Kasumi-1 (cell line): ENCODE measurements at regions not wholly inside any gene's neighbourhood (a gene's known extent, or its start where the extent isn't known, plus 50 kb on each side); places are given as distances from the start of the nearest gene placed in this dataset.
"Not testable (repeated sequence)": the region's sequence is repeated elsewhere in the genome, so short reads cannot be mapped to it uniquely, and the experiment has no call there.

Source experiments
- DNase-seq, 2 experiments: peaks; one replicate each; lab custom pipeline; 2025; lab: John Stamatoyannopoulos, UW

- no peak for DNase-seq
Observed at GRCh38 chr1:4218619-4219018, 318.5 kb upstream of the C1orf174 start.

DNA sequence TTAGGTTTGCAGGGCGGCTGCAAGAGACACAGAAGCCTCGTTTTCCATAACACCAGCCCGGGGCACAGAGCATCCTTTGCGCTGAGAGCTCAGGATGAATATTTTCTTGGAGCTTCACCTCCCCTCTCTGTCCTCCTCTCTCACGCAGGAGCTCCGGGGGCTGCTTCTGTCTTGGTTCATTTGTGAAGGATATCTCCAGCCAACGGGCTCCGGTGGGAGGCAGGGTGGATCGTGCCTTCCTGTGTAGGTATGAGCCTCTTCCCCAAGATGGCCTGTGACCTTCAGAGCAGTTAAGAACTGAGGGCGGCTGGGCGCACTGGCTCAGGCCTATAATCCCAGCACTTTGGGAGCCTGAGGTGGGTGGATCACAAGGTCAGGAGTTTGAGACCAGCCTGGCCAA, 319.0 kb upstream of the C1orf174 start:
- DNase-seq, result no peak

DNA sequence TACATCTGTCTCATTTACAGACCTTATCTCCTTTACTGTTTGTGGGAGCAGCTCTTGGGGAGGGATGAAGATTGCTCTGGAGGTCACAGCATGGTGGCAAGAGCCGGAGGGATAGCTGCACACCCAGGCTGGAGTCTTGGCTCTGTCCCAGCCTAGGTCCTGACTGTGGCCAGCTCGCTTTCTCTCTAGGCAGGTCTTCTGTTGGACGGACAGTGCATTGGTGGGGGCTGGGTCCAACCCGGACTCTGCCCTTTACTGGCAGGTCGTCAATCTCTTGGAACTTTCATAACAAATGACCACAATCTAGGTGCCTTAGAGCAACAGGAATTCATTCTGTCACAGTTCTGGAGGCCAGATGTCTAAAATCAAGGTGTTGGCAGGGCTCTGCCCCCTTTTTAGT, 319.8 kb upstream of the C1orf174 start:
- no peak for DNase-seq

- DNase-seq, result no peak
Observed at GRCh38 chr1:4220362-4220761, 320.3 kb upstream of the C1orf174 start.

DNA sequence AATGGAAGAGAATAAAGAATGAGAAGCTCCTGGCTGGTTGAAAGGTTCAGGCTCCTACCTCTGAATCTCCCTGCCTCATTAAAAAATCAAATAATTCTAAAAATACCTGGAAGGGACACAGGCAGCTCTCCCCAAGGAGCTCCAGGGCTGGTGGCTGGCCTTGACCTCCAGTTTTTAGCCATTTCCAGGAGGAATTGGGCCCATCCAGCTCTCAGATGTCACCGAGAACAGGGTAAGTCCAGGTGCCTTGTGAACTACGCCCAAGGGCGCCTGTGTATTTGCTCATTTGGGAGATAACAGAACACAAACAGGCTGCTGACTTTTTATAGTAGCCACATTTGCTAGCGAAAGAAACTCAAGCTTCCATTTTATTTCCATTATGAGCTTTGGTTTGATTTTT, 321.0 kb upstream of the C1orf174 start:
- DNase-seq, result no peak

GRCh38 chr1:4224684-4225467, 324.8 kb upstream of the C1orf174 start:
- no peak for DNase-seq

- no peak for DNase-seq
Observed at GRCh38 chr1:4227986-4228385, 327.9 kb upstream of the C1orf174 start.

- no peak for DNase-seq
Observed at GRCh38 chr1:4253935-4254334, 353.9 kb upstream of the C1orf174 start.

DNA sequence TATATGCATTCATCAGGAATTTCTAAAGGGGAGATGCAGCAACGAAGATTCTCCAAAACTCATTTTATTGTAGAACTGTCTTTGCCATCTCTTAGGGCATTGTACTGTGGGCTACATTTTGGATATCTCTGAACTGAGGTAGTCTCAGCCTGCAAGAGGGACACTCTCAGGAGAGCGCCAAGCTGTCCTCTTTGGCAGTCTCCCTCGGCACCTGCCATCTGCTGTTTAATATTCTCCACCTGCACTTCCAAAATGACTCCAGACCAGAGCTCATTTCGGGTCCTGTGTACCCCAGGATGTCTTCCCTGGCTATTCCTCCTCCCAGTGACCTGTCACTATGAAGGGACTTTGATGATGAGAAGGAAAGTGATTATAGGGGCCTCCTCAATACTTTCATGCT, 356.3 kb upstream of the C1orf174 start:
- no peak for DNase-seq

DNA sequence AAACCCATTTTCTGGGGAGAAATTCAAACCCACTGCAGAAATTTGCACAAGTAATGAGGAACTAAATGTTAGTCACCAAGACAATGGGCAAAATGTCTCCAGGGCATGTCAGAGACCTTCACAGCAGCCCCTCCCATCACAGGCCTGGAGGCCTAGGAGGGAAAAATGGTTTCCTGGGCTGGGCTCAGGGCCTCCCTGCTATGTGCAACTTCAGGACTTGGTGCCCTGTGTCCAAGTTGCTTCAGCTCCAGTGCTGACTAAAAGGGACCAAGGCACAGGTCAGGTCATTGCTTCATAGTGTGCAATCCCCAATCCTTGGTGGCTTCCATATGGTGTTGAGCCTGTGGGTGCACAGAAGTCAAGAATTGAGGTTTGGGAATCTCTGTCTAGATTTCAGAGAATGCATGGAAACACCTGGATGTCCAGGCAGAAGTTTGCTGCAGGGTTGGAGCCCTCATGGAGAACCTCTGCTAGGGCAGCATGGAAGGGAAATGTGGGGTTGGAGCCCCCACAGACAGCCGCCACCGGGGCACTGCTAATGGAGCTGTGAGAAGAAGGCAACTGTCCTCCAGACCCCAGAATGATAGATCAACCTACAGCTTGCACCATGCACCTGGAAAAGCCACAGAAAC, 358.2 kb upstream of the C1orf174 start:
- not testable (repeated sequence) for DNase-seq

GRCh38 chr1:4261327-4261726, 361.3 kb upstream of the C1orf174 start:
- no peak for DNase-seq

GRCh38 chr1:4262665-4263064, 362.6 kb upstream of the C1orf174 start:
- DNase-seq, result no peak

DNA sequence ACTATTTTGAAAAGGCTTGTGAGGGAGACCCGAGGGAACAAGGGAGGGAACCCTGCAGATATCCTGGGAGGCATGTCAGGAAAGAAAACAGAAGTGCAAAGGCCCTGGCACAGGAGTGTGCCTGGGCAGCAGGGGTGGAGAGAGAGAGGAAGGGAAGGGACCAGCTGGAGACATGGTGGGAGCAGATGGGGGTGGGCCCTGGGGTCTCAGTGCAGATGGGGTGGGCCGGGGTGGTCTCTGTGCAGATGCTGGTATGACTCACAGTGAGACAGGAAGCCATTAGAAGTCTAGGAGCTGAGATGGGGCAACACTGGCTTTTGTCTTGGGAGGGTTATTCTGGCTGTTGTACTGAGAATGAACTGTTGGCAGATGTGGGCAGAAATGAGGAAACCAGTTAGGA, 363.6 kb upstream of the C1orf174 start:
- no peak for DNase-seq

DNA sequence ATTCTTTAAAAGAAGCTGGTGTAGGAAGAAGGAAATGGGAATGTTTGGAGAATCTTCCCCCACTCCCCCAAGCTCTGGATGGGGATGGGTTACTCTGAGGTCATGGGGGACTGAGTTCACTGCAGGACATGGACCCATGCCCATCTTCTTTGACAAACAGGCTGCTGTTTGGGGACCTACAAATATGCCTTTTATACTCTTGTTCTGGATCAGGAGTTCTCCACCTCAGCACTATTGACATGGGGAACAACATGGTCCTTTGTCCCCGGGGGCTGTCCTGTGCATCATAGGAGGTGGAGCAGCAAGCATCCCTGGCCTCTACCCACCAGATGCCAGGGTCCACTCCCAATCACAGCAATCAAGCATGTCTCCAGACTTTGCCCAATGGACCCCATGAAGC, 365.8 kb upstream of the C1orf174 start:
- DNase-seq, result no peak

DNA sequence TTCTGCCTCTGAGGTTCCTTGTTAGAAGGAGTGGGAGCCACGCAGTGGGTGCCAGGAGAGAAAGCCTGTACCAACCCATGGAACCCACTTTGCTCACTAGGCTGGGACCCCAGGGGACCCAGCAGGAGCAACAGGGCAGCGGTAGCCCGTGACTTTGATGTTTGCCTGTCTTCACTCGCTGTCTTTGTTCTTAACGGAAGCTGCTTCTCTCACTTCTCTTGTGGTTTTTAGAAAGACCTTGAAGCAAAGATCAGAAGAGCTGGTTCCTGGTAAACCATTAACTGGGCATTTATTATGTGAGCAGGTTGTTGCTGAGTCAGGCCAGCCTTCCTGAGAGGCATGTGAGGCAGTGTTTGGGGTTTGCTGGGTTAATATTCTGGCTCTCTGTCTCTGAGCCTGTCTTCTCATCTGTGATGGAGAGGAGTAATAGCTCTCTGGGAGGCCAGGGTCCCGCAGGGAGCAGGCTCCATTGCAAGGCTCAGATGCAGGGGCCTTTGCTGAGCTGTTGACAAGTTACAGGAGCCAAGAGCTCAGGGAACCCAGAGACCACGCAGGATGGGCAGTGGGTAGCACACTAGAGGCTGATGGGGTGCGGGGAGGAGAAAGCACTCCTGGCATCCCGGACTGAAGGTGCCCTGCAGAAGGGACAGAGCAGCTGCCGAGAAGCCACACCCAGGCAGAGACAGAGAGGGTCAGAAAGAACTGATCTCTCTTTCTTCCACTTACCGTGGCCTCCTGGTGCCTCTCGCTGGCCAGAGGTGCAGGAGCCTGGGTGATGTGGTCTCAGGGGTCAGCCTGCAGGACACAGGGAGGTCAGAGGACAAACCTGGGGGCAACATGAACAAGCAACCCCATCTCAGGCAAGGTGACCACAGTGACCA, 367.5 kb upstream of the C1orf174 start:
- no peak for DNase-seq

DNA sequence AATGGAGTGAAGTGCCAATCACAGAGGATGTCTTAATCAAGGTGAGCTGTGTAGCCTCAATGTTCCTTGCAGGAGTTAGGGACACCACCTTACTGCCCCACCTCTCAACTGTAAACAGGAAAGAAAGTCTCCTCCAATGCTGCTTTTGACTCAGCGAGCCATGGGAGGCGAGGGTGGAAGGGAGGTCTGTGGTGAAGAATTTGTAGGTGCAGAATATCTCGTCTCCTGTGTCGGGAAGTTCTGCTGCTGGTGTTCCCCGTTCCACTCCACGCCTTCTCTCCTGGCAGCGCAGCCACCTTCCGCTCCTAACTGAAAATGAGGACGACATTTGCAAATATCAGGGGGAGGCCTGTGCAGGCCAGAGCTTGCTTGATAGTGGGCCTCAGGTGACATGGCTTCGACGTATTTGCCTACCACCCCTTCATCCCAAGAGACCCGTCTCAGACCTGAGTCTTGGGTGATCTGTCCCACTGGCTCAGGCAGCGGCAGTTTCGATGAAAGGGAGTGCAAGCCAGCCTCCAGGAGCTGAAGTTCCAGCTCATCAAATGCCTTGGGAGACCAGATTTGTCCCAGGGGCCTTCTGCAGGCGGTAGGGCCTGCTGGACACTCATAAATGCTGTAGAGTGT, 368.3 kb upstream of the C1orf174 start:
- no peak for DNase-seq

GRCh38 chr1:4268889-4269284, 368.8 kb upstream of the C1orf174 start:
- DNase-seq, result no peak

GRCh38 chr1:4269330-4269729, 369.3 kb upstream of the C1orf174 start:
- no peak for DNase-seq

GRCh38 chr1:4269952-4270570, 370.0 kb upstream of the C1orf174 start:
- DNase-seq, result no peak

DNA sequence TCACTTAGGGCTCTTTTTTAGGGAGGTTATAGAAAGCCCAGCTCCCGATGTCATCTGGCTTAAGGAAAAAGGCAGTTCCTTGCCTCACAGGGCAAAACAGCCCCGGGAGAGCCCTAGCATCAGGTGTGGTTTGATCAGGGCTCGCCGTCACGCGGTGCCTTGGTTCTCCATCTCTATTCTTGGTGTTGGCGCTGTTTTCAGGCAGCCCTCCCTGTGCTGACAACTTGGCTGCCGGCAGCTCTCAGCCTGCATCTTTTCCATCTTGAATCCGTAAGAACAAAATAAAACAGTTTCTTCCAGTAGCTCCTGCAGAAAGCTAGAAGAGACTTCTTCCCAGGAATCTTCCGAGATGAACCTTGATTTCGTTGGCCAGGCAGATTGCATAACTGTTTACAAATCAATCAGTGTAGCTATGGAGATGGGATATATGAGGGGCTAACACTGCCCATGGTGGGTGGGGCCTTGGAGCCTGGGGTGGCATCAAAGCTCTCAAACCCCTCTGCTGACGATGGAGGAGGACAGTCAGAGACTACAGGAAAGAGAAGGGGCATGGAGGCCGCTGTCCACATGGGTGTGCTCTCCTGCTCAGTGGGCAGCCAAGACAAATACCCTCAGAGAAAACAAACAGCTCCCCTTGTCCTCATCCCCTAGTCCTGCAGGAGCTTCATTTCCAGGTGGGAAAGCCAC, 370.7 kb upstream of the C1orf174 start:
- no peak for DNase-seq

GRCh38 chr1:4271338-4271998, 371.4 kb upstream of the C1orf174 start:
- DNase-seq, result no peak
